Ectodermal cell (in vitro differentiated cells): ENCODE measurements at regions not wholly inside any gene's neighbourhood (a gene's known extent, or its start where the extent isn't known, plus 50 kb on each side); places are given as distances from the start of the nearest gene placed in this dataset.

Experiments used
- H3K27ac ChIP-seq: 2 replicates; pipeline ENCODE4 v1.7.0; 2013; ENCODE audit warnings: mild to moderate bottlenecking, low read depth, low read length; ENCODE audit not compliant: insufficient read depth, poor library complexity, severe bottlenecking
- H3K27me3 ChIP-seq: 2 replicates; pipeline ENCODE4 v1.7.0; 2013; ENCODE audit warnings: mild to moderate bottlenecking, low read length; ENCODE audit not compliant: insufficient read depth, control insufficient read depth, poor library complexity, severe bottlenecking
- H3K36me3 ChIP-seq: one replicate; pipeline ENCODE4 v1.7.0; 2013; ENCODE audit warnings: low read length; ENCODE audit not compliant: control insufficient read depth, insufficient read depth
- H3K4me1 ChIP-seq: one replicate; pipeline ENCODE4 v1.7.0; 2013; ENCODE audit warnings: low read length; ENCODE audit not compliant: control insufficient read depth, insufficient read depth
- H3K4me3 ChIP-seq: 2 replicates; pipeline ENCODE4 v1.7.0; 2013; ENCODE audit warnings: low read depth, low read length, control low read depth; ENCODE audit not compliant: insufficient read depth
- H3K9me3 ChIP-seq: 2 replicates; pipeline ENCODE4 v1.7.0; 2013; ENCODE audit warnings: mild to moderate bottlenecking, low read length, moderate library complexity; ENCODE audit not compliant: control insufficient read depth
- WGBS, 2 experiments: methylation state at CpG; one replicate each; pipeline ENCODE4 v1.1.7; 2013; ENCODE audit warnings: missing lambda C conversion rate in 2 of 2; 5-methylcytosine and 5-hydroxymethylcytosine counted together

- H3K9me3 ChIP-seq, result no peaks in the 10 kb centered on the region
- WGBS, 2 experiments, result 84% methylated on average over 10 of the region's 10 CpGs
- H3K27ac ChIP-seq, result no peak overlapping the region
- no peaks in the 10 kb centered on the region for H3K36me3 ChIP-seq
- no peaks in the 10 kb centered on the region for H3K27me3 ChIP-seq
- H3K4me1 ChIP-seq, result peaks cover 6% of the 10 kb centered on the region
- H3K4me3 ChIP-seq, result no peak overlapping the region
Measured at GRCh38 chr6:167469672-167470071, 144.8 kb downstream of the TTLL2 start.

GRCh38 chr6:167470101-167470835 lies 145.4 kb downstream of the TTLL2 start:
- Histone ChIP-seq H3K36me3 (no peaks in the 10 kb centered on the region), H3K4me1 (peaks cover 6% of the 10 kb centered on the region)
- 90 to 92% methylated on average over 13 of the region's 13 CpGs for WGBS, 2 experiments

DNA sequence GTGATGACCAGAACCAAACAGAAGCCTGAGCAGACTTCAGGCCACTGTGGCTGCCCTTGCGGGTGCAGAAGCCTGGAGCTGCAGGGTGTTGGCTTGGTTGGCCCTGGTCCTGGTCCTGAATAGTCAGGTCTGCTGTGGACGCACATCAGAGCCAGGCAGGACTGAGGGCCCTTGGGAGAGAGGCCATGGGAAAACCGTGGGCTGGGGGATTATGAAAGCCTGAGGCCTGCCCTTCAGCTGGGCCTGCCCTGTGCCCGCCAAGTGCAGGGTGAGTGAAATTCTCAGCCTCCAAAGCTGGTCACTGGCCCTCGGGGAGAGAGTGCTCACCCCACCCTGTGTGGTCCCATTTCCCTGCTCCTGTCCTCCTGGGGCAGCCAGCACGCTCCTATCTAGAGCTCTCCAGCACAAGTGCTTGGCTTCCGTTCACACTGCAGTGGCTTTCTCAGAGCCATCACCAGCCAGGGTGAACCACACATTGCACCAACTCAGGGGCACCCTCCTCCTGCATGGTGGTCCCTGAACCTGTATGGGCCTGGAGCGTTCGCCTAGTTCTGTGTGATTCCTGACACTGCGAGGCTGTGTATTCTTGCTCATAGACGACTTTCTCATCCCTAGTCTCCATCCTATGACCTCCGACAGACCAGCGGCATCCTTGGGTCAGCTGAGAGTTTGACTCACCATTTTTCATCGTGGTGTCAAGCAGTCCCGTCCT lies 146.1 kb downstream of the TTLL2 start:
- Histone ChIP-seq H3K4me1 (peaks cover 6% of the 10 kb centered on the region), H3K36me3 (no peaks in the 10 kb centered on the region), H3K9me3 (no peaks in the 10 kb centered on the region), H3K27me3 (no peaks in the 10 kb centered on the region), H3K4me3 (no peak overlapping the region), H3K27ac (no peak overlapping the region)
- WGBS, 2 experiments, result 90% methylated on average over 15 of the region's 15 CpGs

More at GRCh38 chr6:167470101-167470835, 145.4 kb downstream of the TTLL2 start:
- no peaks in the 10 kb centered on the region for H3K9me3 ChIP-seq
- no peak overlapping the region for H3K4me3 ChIP-seq
- H3K27ac ChIP-seq, result no peak overlapping the region
- no peaks in the 10 kb centered on the region for H3K27me3 ChIP-seq

DNA sequence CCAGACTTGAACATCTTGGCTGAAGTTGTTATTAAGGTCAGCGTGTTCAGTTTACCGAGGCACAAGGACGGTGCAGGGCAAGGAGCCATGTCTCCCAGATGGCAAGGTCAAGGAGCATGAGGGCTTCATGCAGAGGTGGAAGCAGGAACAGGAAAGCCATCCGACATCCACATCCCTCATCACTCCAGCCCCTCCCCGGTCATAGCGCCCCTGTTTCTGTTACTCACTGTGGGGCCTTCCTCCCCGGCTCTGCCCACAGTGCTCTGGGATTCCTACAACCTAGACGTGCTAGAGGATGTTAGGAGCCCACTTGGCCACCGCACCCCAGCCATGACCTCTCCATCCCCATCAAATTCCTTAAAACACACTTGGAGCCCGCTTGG lies 146.7 kb downstream of the TTLL2 start:
- Histone ChIP-seq H3K9me3 (no peaks in the 10 kb centered on the region), H3K27ac (no peak overlapping the region), H3K27me3 (no peaks in the 10 kb centered on the region), H3K4me3 (no peak overlapping the region), H3K4me1 (peaks cover 6% of the 10 kb centered on the region), H3K36me3 (no peaks in the 10 kb centered on the region)
- WGBS, 2 experiments, result 95% methylated on average over 10 of the region's 10 CpGs

GRCh38 chr6:167472148-167472547 lies 147.3 kb downstream of the TTLL2 start:
- Histone ChIP-seq H3K9me3 (no peaks in the 10 kb centered on the region), H3K27me3 (no peaks in the 10 kb centered on the region), H3K4me1 (peaks cover 6% of the 10 kb centered on the region), H3K36me3 (no peaks in the 10 kb centered on the region), H3K27ac (no peak overlapping the region), H3K4me3 (no peak overlapping the region)
- WGBS, 2 experiments, result 95 to 97% methylated on average over 4 of the region's 4 CpGs

DNA sequence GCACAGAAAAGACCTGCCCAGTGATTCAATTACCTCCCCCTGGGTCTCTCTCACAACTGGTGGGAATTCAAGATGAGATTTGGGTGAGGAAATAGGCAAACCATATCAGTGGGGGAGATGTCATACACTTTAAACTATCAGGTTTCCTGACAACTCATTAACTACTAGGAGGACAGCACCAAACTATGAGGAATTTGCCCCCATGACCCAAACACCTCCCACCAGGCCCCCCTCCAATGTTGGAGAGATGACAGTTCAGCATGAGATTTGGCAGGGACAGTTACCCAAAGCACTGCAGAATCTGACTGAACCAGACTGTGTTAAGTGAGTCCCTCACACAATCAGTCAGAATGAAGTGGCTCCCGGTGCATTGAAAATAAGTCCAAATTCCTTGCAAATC lies 148.0 kb downstream of the TTLL2 start:
- Histone ChIP-seq H3K27me3 (no peaks in the 10 kb centered on the region), H3K4me3 (no peak overlapping the region), H3K4me1 (peaks cover 6% of the 10 kb centered on the region), H3K27ac (no peak overlapping the region), H3K9me3 (no peaks in the 10 kb centered on the region), H3K36me3 (no peaks in the 10 kb centered on the region)
- 89 to 91% methylated on average over 1 of the region's 1 CpG for WGBS, 2 experiments

DNA sequence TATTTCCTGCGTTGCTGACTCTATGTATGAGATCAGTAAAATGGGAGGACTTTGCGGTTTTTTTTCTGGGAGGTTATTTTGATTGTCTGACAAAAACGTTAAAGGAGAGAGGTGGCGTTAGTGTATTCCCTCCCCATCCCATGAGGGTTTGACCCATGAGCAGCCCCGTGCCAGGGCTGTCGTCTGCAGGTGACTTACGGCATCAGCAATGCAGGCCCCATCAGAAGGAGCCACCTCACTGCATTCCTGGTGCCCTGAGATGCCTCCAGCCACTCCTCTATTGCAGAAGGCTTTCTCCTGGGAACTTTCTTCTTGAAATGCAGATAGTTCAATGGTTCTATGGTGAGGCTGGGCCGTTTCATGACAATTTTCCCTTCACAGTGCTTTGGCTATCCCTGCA lies 149.3 kb downstream of the TTLL2 start:
- H3K27me3 ChIP-seq, result no peaks in the 10 kb centered on the region
- no peak overlapping the region for H3K4me3 ChIP-seq
- no peaks in the 10 kb centered on the region for H3K9me3 ChIP-seq
- 87 to 88% methylated on average over 8 of the region's 8 CpGs for WGBS, 2 experiments
- H3K4me1 ChIP-seq, result peaks cover 6% of the 10 kb centered on the region
- H3K36me3 ChIP-seq, result no peaks in the 10 kb centered on the region
- no peak overlapping the region for H3K27ac ChIP-seq

DNA sequence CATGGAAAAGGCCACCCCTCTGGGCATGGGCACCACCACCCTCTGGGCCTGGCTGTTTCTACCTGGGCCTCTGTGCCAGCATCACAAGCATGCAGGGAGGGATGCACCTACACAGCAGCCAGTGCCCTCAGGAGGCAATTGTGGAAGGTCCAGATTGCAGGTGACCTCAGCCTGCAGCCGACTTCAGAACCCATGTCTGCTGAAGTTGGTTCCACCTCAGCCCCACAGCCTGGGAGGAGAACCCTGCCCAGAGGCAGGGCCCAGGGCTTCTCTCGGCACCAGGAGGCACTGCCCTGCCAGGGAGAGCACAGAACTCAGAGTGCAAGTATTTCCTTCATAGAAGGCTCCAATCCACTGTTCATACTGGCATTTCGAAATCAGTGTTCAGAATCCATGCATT lies 149.8 kb downstream of the TTLL2 start:
- no peaks in the 10 kb centered on the region for H3K9me3 ChIP-seq
- H3K36me3 ChIP-seq, result no peaks in the 10 kb centered on the region
- 96% methylated on average over 3 of the region's 3 CpGs for WGBS, 2 experiments
- H3K4me3 ChIP-seq, result no peak overlapping the region
- peaks cover 10% of the 10 kb centered on the region for H3K4me1 ChIP-seq
- no peaks in the 10 kb centered on the region for H3K27me3 ChIP-seq
- no peak overlapping the region for H3K27ac ChIP-seq

DNA sequence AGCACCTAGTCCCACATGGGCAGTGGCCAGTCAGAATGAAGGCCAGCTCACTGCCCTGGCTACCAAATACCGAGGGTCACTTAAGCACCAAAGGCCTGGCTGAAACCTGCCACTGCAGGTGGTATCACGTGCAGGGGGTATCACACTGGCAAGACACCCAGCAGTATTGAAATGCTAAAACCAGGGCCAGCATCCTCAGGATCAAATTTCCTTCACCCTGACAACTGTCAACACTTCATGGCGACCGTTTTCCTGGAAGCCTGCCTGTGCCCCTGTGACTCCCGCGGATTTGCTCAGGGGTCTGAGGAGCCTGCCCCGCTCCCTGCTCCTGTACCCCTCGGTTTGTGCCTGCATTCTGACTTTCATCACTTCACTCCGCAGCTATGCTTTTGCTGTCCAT lies 151.1 kb downstream of the TTLL2 start:
- Histone ChIP-seq H3K27ac (no peak overlapping the region), H3K36me3 (no peaks in the 10 kb centered on the region), H3K4me3 (no peak overlapping the region), H3K9me3 (no peaks in the 10 kb centered on the region), H3K27me3 (no peaks in the 10 kb centered on the region), H3K4me1 (peaks cover 19% of the 10 kb centered on the region)
- WGBS, 2 experiments, result 5 to 7% methylated on average over 9 of the region's 9 CpGs

- Histone ChIP-seq H3K4me1 (peaks cover 24% of the 10 kb centered on the region), H3K36me3 (no peaks in the 10 kb centered on the region), H3K27me3 (no peaks in the 10 kb centered on the region), H3K4me3 (no peak overlapping the region), H3K27ac (no peak overlapping the region), H3K9me3 (no peaks in the 10 kb centered on the region)
- WGBS, 2 experiments, result 86 to 88% methylated on average over 16 of the region's 16 CpGs
Measured at GRCh38 chr6:167476844-167477595, 152.1 kb downstream of the TTLL2 start.
